Cardiac muscle cell (in vitro differentiated cells and primary cell): ENCODE measurements at regions not wholly inside any gene's neighbourhood (a gene's known extent, or its start where the extent isn't known, plus 50 kb on each side); places are given as distances from the start of the nearest gene placed in this dataset.

Source experiments
- DNase-seq, 2 donors: peaks; one replicate each; pipeline versions ENCODE4 v3.0.0 to v3.0.0-alpha.2; 2010 to 2017; ENCODE audit warnings: low read depth in 1 of 2, low spot score in 1 of 2
- H3K27ac ChIP-seq: fragments of 200-600 bp; sonication (generic); 2 replicates; pipeline ENCODE4 v1.5.1; 2016
- H3K27me3 ChIP-seq: fragments of 200-600 bp; sonication (generic); 2 replicates; pipeline ENCODE4 v1.6.0; 2016; ENCODE audit warnings: control low read depth
- H3K36me3 ChIP-seq: fragments of 200-600 bp; sonication (generic); 2 replicates; pipeline ENCODE4 v1.5.1; 2016; ENCODE audit warnings: control low read depth
- H3K4me1 ChIP-seq: fragments of 200-600 bp; sonication (generic); 2 replicates; pipeline ENCODE4 v1.8.1; 2017; ENCODE audit warnings: low read depth, mild to moderate bottlenecking, mixed run types
- H3K4me3 ChIP-seq: fragments of 200-600 bp; sonication (generic); 2 replicates; pipeline ENCODE4 v1.5.1; 2016; ENCODE audit warnings: mild to moderate bottlenecking
- H3K9me3 ChIP-seq: fragments of 200-600 bp; sonication (generic); 2 replicates; pipeline ENCODE4 v1.5.1; 2017; ENCODE audit warnings: low read depth, mild to moderate bottlenecking, control low read depth
- TF ChIP-seq, protein P1 (sequence below): IDR thresholded peaks from 2 replicates; pipeline ENCODE4 v1.5.1; 2012; ENCODE audit warnings: low read depth, mild to moderate bottlenecking, low read length

DNA sequence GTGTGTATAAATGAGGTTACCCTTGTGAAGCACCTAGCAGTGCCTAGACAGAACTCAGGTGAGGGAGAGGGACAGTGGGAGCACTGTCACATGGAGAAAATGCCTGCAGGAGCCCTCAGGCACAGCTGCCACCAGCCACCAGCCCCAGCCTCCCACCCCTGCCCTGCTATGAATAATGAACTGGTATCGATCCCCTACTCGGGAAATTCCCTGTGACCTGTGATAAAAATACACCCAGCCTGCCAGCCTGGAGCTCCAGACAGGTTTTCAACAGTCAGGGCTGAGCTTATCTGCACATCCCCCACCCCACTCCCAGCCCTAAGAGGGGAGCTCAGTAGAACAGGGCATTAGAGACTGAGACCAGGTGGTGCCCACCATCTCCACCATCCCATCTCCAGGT, 159.6 kb upstream of the PJA1 start:
- H3K4me1 ChIP-seq: no peaks in the 10 kb centered on the region
- peak in 1 of 2 donors; percentile 44 for DNase-seq
- H3K36me3 ChIP-seq: no peaks in the 10 kb centered on the region
- TF ChIP-seq, protein P1, sequence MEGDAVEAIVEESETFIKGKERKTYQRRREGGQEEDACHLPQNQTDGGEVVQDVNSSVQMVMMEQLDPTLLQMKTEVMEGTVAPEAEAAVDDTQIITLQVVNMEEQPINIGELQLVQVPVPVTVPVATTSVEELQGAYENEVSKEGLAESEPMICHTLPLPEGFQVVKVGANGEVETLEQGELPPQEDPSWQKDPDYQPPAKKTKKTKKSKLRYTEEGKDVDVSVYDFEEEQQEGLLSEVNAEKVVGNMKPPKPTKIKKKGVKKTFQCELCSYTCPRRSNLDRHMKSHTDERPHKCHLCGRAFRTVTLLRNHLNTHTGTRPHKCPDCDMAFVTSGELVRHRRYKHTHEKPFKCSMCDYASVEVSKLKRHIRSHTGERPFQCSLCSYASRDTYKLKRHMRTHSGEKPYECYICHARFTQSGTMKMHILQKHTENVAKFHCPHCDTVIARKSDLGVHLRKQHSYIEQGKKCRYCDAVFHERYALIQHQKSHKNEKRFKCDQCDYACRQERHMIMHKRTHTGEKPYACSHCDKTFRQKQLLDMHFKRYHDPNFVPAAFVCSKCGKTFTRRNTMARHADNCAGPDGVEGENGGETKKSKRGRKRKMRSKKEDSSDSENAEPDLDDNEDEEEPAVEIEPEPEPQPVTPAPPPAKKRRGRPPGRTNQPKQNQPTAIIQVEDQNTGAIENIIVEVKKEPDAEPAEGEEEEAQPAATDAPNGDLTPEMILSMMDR: no peak
- H3K27ac ChIP-seq: no peak overlapping the region
- no peak overlapping the region for H3K4me3 ChIP-seq
- H3K9me3 ChIP-seq: no peaks in the 10 kb centered on the region
- no peaks in the 10 kb centered on the region for H3K27me3 ChIP-seq

- no peaks in the 10 kb centered on the region for H3K36me3 ChIP-seq
- H3K9me3 ChIP-seq: no peaks in the 10 kb centered on the region
- TF ChIP-seq, protein P1: no peak
- H3K4me3 ChIP-seq: no peak overlapping the region
- no peak for DNase-seq
- no peak overlapping the region for H3K27ac ChIP-seq
- H3K27me3 ChIP-seq: no peaks in the 10 kb centered on the region
- no peaks in the 10 kb centered on the region for H3K4me1 ChIP-seq
These were observed 158.8 kb upstream of the PJA1 start for GRCh38 chrX:69323786-69324720.

DNA sequence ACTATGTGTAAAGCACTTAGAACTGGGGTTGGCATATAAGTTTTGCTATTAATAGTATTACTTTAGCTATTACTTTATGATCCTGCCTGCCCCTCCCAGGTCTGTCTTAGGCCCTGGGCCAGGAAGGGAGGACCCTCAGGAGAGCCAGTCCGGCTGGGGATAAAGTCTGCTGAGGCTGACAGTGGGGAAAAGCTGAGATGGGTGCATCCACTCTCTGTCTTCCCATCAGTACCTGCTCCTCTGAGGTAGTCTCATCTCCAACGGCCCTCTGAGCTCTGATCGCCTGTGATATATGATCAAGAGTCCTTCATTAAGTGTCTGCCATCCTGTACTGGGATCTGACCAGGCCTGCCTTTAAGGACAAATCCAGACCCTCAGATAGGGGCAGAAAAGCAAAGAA, 156.5 kb upstream of the PJA1 start:
- Histone ChIP-seq H3K27ac (no peak overlapping the region), H3K4me1 (peaks cover 8% of the 10 kb centered on the region), H3K27me3 (no peaks in the 10 kb centered on the region), H3K36me3 (no peaks in the 10 kb centered on the region), H3K9me3 (no peaks in the 10 kb centered on the region), H3K4me3 (no peak overlapping the region)
- TF ChIP-seq, protein P1: no peak
- no peak for DNase-seq

- no peak overlapping the region for H3K4me3 ChIP-seq
- TF ChIP-seq, protein P1: no peak
- H3K36me3 ChIP-seq: no peaks in the 10 kb centered on the region
- H3K27me3 ChIP-seq: no peaks in the 10 kb centered on the region
- no peaks in the 10 kb centered on the region for H3K9me3 ChIP-seq
- H3K4me1 ChIP-seq: peaks cover 8% of the 10 kb centered on the region
- H3K27ac ChIP-seq: no peak overlapping the region
- DNase-seq: no peak
These were observed 155.9 kb upstream of the PJA1 start for GRCh38 chrX:69321006-69321655.

DNA sequence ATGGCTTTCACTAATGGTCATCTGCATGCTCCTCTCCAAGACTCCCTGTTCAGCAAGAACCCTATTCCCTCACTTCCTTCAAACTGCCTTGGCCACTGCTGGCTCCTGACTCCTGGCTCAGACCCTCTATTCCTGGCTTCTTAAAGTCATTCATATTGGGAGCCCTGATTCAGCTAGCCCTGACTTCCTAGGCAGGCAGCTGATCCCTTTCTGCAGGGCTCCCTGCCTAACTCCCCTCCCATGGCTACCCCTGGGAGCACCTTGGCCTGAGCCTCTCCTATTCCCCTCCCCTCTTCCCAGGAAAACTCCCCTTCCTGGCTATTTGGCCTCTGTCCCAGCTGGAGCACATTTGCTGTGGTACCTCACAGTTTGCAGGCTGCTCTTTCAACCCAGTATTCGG, 154.9 kb upstream of the PJA1 start:
- Histone ChIP-seq H3K9me3 (no peaks in the 10 kb centered on the region), H3K27me3 (no peaks in the 10 kb centered on the region), H3K36me3 (no peaks in the 10 kb centered on the region), H3K4me3 (no peak overlapping the region), H3K27ac (no peak overlapping the region), H3K4me1 (peaks cover 8% of the 10 kb centered on the region)
- no peak for DNase-seq
- TF ChIP-seq, protein P1: no peak
